ENCODE measurements at regions not wholly inside any gene's neighbourhood (a gene's known extent, or its start where the extent isn't known, plus 50 kb on each side); places are given as distances from the start of the nearest gene placed in this dataset.

DNA sequence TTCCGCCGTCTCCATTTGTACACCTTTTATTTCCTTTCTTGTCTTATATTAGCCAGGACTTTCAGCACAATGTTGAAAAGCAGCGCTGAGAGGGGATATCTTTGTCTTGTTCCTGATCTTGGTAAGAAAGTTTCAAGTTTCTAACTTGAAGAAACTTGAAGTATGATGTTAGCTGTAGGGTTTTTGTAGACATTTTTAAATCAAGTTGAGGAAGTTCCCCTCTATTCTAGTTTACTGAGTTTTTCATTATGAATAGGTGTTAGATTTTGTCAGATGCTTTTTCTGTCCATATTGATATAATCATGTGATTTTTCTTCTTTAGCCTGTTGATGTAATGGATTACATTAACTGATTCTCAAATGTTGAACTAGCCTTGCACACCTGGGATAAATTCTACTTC lies 425.7 kb downstream of the PIK3R1 start:
- TF ChIP-seq, protein P1, sequence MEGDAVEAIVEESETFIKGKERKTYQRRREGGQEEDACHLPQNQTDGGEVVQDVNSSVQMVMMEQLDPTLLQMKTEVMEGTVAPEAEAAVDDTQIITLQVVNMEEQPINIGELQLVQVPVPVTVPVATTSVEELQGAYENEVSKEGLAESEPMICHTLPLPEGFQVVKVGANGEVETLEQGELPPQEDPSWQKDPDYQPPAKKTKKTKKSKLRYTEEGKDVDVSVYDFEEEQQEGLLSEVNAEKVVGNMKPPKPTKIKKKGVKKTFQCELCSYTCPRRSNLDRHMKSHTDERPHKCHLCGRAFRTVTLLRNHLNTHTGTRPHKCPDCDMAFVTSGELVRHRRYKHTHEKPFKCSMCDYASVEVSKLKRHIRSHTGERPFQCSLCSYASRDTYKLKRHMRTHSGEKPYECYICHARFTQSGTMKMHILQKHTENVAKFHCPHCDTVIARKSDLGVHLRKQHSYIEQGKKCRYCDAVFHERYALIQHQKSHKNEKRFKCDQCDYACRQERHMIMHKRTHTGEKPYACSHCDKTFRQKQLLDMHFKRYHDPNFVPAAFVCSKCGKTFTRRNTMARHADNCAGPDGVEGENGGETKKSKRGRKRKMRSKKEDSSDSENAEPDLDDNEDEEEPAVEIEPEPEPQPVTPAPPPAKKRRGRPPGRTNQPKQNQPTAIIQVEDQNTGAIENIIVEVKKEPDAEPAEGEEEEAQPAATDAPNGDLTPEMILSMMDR (IDR thresholded peaks at IDR 0.05) = no peak
- TF ChIP-seq EZH2phosphoT487 (IDR thresholded peaks at IDR 0.05) = no peak
- TF ChIP-seq EZH2 (IDR thresholded peaks at IDR 0.05) = no peak

Data from neural progenitor cell (in vitro differentiated cells).